ENCODE measurements at regions not wholly inside any gene's neighbourhood (a gene's known extent, or its start where the extent isn't known, plus 50 kb on each side); places are given as distances from the start of the nearest gene placed in this dataset.

DNA sequence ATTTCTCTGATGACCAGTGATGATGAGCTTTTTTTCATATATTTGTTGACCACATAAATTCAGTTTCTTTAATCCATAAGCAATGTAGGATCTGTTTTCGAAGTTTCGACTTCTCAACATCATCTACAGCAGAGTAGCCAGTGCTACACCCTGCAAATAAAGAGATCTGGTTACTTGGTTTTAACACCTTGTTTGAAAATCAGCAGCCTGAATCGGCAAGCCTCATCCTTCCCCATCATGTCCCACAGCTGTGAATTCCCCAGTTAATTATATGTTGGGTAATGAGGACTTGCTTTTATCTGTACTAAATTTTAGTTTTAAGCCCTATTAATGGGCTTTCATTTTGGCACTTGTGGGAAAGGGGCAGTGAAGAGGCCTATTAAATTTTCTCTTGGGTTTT, 80.6 kb downstream of the BMP2 start:
- Histone ChIP-seq H3K9me3 (ENCODE audit: control insufficient read depth in 4 of 4, insufficient read depth in 3 of 4, low read length in 3 of 4) (no peaks in the 10 kb centered on the region), H3K4me3 (no peak overlapping the region), H3K27ac (ENCODE audit: low read depth in 1 of 2, low read length in 1 of 2) (no peak overlapping the region), H3K27me3 (ENCODE audit: control insufficient read depth in 3 of 3, insufficient read depth in 3 of 3, low read length in 2 of 3) (no peaks in the 10 kb centered on the region), H3K36me3 (ENCODE audit: control insufficient read depth in 4 of 4, insufficient read depth in 4 of 4, low read length in 4 of 4) (no peaks in the 10 kb centered on the region), H3K9ac (ENCODE audit: insufficient read depth in 1 of 2, low read length in 2 of 2) (no peak overlapping the region), H3K4me1 (ENCODE audit: control insufficient read depth in 5 of 5, insufficient read depth in 5 of 5, low read length in 5 of 5) (peaks cover 0 to 6% (median 0%) of the 10 kb centered on the region in 5 donors)
- DNase-seq, result no peak
- 83 to 85% methylated on average over 3 of the region's 3 CpGs for WGBS, 2 donors
- TF ChIP-seq, protein P1, sequence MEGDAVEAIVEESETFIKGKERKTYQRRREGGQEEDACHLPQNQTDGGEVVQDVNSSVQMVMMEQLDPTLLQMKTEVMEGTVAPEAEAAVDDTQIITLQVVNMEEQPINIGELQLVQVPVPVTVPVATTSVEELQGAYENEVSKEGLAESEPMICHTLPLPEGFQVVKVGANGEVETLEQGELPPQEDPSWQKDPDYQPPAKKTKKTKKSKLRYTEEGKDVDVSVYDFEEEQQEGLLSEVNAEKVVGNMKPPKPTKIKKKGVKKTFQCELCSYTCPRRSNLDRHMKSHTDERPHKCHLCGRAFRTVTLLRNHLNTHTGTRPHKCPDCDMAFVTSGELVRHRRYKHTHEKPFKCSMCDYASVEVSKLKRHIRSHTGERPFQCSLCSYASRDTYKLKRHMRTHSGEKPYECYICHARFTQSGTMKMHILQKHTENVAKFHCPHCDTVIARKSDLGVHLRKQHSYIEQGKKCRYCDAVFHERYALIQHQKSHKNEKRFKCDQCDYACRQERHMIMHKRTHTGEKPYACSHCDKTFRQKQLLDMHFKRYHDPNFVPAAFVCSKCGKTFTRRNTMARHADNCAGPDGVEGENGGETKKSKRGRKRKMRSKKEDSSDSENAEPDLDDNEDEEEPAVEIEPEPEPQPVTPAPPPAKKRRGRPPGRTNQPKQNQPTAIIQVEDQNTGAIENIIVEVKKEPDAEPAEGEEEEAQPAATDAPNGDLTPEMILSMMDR (IDR thresholded peaks at IDR 0.05; ENCODE audit: control extremely low read depth, extremely low read depth), result no peak
- no peak for ATAC-seq (ENCODE audit: insufficient read depth, low FRiP score)

DNA sequence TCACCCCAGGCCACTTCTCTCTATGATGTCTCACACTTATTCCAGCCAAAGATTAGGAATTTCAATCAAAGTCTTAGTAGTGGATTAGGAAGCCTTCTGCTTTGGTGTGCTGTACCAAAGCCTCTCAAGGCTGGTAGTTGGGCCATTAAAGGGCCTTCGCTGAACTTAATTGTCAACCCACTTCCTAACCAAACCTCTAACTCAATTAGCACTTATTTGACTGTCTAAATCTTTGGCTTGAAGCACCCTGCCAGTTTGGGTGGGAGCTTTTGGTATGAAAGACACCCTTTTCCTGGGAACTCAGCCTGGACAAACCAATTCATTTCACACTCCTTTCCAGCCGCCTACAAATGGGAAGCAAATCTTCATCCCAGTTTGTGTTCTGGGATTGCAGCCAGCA, 81.5 kb downstream of the BMP2 start:
- TF ChIP-seq, protein P1 (IDR thresholded peaks at IDR 0.05; ENCODE audit: control extremely low read depth, extremely low read depth), result no peak
- no peak overlapping the region for H3K9ac ChIP-seq (ENCODE audit: insufficient read depth in 1 of 2, low read length in 2 of 2)
- H3K4me3 ChIP-seq, result no peak overlapping the region
- H3K4me1 ChIP-seq (ENCODE audit: control insufficient read depth in 5 of 5, insufficient read depth in 5 of 5, low read length in 5 of 5), result no peaks in the 10 kb centered on the region
- 73 to 77% methylated on average over 2 of the region's 2 CpGs for WGBS, 2 donors
- H3K9me3 ChIP-seq (ENCODE audit: control insufficient read depth in 4 of 4, insufficient read depth in 3 of 4, low read length in 3 of 4), result no peaks in the 10 kb centered on the region
- no peaks in the 10 kb centered on the region for H3K36me3 ChIP-seq (ENCODE audit: control insufficient read depth in 4 of 4, insufficient read depth in 4 of 4, low read length in 4 of 4)
- H3K27ac ChIP-seq (ENCODE audit: low read depth in 1 of 2, low read length in 1 of 2), result no peak overlapping the region
- no peaks in the 10 kb centered on the region for H3K27me3 ChIP-seq (ENCODE audit: control insufficient read depth in 3 of 3, insufficient read depth in 3 of 3, low read length in 2 of 3)
- no peak for DNase-seq
- no peak for ATAC-seq (ENCODE audit: insufficient read depth, low FRiP score)

DNA sequence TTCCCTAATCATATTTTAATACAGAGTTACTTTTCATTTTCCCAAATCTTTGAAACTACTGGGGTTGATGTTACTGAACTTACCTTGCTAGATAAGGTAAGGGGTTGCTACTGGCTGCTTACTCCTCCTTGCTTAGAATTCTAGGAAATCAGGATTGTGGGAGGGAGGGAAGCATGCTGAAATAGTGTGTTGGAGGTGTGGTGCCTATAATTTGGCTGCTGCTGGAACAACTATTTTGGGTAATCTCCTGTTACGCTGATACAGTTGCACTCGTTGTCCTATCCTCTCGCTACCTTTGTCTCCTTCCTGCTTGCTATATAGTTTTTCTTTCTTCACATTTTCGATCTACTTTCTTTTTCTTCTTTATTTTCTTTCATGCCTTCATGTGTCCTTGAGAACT, 83.7 kb downstream of the BMP2 start:
- H3K27ac ChIP-seq (ENCODE audit: low read depth in 1 of 2, low read length in 1 of 2), result no peak overlapping the region
- TF ChIP-seq, protein P1 (IDR thresholded peaks at IDR 0.05; ENCODE audit: control extremely low read depth, extremely low read depth), result no peak
- H3K36me3 ChIP-seq (ENCODE audit: control insufficient read depth in 4 of 4, insufficient read depth in 4 of 4, low read length in 4 of 4), result no peaks in the 10 kb centered on the region
- no peak overlapping the region for H3K9ac ChIP-seq (ENCODE audit: insufficient read depth in 1 of 2, low read length in 2 of 2)
- no peaks in the 10 kb centered on the region for H3K9me3 ChIP-seq (ENCODE audit: control insufficient read depth in 4 of 4, insufficient read depth in 3 of 4, low read length in 3 of 4)
- no peak overlapping the region for H3K4me3 ChIP-seq
- ATAC-seq (ENCODE audit: insufficient read depth, low FRiP score), result no peak
- 88 to 96% methylated on average over 4 of the region's 4 CpGs for WGBS, 2 donors
- H3K27me3 ChIP-seq (ENCODE audit: control insufficient read depth in 3 of 3, insufficient read depth in 3 of 3, low read length in 2 of 3), result no peaks in the 10 kb centered on the region
- H3K4me1 ChIP-seq (ENCODE audit: control insufficient read depth in 5 of 5, insufficient read depth in 5 of 5, low read length in 5 of 5), result no peaks in the 10 kb centered on the region
- DNase-seq, result no peak

DNA sequence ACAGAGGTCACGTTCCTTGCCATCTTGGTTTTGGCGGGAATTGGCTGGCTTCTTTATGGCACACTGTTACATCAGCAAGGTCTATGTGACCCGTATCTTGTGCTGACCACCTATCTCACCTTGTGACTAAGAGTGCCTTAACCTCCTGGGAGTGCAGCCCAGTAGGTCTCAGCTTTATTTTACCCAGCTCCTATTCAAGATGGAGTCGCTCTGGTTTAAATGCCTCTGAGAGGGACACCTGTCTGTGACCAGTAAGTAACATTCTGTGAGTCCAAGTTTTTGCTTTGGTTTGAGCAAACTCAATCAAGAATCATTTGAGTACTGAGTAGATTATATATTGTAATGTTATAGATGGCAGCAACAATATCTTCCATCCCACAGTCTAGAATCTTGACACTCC, 85.0 kb downstream of the BMP2 start:
- Histone ChIP-seq H3K9ac (ENCODE audit: insufficient read depth in 1 of 2, low read length in 2 of 2) (no peak overlapping the region), H3K27me3 (ENCODE audit: control insufficient read depth in 3 of 3, insufficient read depth in 3 of 3, low read length in 2 of 3) (no peaks in the 10 kb centered on the region), H3K4me3 (no peak overlapping the region), H3K4me1 (ENCODE audit: control insufficient read depth in 5 of 5, insufficient read depth in 5 of 5, low read length in 5 of 5) (no peaks in the 10 kb centered on the region), H3K36me3 (ENCODE audit: control insufficient read depth in 4 of 4, insufficient read depth in 4 of 4, low read length in 4 of 4) (no peaks in the 10 kb centered on the region), H3K27ac (ENCODE audit: low read depth in 1 of 2, low read length in 1 of 2) (no peak overlapping the region), H3K9me3 (ENCODE audit: control insufficient read depth in 4 of 4, insufficient read depth in 3 of 4, low read length in 3 of 4) (no peaks in the 10 kb centered on the region)
- ATAC-seq (ENCODE audit: insufficient read depth, low FRiP score) (no peak), DNase-seq (no peak)
- WGBS, 2 donors, result 94 to 95% methylated on average over 4 of the region's 4 CpGs
- TF ChIP-seq, protein P1 (IDR thresholded peaks at IDR 0.05; ENCODE audit: control extremely low read depth, extremely low read depth), result no peak

All from lung (tissue), 11 donors.